HG02938 (cell line): ENCODE measurements at regions not wholly inside any gene's neighbourhood (a gene's known extent, or its start where the extent isn't known, plus 50 kb on each side); places are given as distances from the start of the nearest gene placed in this dataset.
"Not testable (repeated sequence)": the region's sequence is repeated elsewhere in the genome, so short reads cannot be mapped to it uniquely, and the experiment has no call there.

Source experiments
- ATAC-seq: cut with Tn5 transposase; IDR thresholded peaks from one replicate; pipeline ENCODE4 v1.9.1; 2021; ENCODE audit warnings: mild to moderate bottlenecking, moderate library complexity; ENCODE audit not compliant: unreplicated experiment

DNA sequence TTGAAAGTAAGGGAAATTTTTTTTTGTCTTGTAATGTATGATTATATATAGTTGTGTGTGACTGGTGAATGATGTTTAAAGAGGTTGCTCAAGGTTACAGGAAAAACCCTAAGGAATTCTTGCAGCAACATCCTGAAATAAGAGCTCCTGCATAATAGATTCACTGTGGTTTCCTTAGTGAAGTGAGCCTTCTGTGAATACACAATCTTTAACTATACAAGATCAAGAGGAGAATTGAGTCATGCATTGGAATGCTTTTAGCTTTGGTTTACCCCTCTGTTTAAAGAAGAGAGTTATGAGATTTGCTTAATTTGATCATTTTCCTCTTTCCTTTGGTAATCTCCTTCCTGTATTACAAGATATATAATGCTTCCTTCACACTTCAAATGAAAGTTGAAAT is 141.6 kb upstream of the EYA4 start:
- no peak for ATAC-seq

DNA sequence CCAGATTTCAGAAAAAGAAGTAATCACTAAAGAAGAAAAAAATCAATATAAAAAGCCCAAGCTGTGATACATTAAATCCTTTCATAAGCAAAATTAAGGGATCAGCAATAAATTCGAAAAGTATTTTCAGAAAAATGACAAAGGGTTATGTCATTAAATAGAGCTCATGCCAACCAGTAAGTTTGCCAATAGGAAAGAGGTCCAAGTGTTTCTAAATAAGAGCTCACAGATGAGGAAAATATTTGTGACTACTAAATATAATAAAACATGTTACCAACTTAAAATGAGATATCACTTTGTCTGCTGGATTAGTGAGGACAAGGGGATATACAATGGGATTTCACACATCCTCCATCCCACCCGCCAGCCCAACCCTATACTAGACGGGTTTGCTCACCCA is 140.3 kb upstream of the EYA4 start:
- no peak for ATAC-seq

DNA sequence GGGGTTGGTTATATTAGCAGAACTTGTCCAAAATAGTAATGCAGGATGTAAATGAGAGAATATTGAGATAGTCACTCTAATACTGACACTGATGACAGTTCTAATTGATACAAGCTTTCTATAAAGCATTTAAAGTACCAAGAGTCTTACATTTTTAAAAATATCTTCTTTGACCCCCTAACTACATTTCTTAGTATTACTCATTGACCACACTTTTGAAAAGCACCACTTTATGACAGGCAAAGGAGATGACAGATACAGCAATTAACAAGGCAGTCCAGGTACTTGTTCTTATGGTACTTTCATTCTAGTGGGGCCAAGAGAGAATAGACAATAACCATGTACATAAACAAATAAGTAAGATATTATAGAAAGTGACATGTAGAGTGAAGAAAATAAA is 139.4 kb upstream of the EYA4 start:
- no peak for ATAC-seq

DNA sequence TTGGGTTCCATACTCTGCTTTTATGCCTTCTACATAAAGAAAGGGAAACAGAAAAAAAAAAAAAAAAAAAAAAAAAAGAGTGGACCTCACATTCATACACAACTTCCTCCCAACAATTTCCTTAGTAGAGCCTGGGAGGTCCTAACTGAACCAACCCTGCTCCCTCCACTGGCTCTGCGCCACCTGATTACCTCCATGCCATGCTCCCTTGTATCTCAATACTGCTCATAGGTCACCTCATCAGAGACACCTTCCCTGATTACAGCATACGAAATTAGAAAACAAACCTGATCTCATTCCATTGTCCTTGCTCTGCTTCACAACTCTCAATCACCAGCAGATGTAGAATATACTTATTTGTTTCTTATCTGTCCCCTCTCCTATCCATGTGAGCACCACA is 134.2 kb upstream of the EYA4 start:
- no peak for ATAC-seq

DNA sequence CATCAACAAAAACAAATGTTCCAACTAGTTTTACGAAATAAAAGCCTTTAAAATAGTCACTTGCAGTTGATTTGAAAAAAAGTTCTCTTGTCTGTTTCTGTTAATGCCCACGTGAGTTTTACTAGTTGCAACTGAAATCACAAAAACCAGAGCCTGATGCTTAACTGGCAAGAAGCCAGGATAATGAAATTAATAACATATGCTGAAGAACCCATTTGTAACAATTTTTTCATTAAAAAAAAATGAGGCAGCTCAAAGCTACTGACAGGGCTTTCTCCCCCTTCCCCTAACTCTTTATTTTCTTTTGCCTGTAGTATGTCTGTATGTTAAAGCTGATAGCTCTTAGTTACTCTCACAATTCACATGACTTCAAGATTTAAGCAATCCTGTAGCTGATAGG is 132.7 kb upstream of the EYA4 start:
- no peak for ATAC-seq

DNA sequence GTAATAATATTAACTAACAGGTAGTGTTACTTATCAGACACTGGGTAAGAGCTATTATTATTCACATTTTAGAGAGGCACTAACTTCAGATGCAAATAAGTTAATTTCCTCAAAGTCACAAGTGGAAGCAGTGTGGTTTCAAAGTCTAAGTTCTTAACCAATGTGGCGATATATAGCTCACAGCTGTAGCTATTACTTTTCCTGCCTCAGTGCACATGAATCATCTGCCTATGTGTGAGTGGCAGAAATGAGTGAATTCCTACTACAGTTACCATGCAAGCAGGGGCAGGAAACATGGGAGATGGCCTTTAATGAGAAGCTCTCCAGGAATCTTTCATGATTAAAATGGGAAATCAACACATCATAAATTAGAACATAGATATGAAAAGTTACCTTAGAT is 126.2 kb upstream of the EYA4 start:
- ATAC-seq = no peak

DNA sequence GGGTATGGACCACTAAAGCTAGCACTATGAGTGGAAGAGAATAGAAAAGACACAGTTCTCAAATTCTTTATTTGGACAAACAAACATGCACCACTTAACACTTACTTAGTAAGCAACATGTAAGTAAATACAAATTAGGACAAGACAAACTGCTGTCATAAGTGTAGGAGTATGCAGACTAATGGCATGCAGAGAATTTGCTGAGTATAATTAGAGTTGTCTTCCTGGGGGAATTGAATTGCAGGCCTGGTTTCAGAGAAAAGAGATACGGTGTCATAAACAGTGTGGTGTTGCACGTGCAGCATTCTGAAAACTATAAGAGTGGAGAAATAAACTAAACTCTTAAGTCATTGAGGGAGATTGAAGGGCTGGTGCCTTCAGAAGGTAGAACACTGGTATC is 125.2 kb upstream of the EYA4 start:
- ATAC-seq = no peak

DNA sequence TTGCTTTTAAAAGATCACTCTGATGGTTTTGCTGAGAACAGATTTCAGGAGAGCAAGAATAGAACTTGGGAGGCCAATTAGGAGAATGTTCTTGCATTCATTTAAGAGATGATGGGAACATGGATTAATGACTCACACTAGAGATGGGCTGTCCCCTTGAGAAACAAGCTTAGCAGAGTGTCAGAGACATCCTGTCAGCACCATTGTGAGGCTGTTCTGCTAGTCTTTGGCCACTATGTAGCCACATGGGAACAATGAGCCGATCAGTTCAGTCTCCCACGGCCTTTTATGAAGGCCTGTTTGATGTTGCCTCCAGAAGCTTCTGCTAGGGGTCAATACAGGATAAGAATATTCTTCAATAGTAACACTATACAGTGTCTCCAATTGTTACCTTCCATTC is 113.0 kb upstream of the EYA4 start:
- ATAC-seq = no peak

DNA sequence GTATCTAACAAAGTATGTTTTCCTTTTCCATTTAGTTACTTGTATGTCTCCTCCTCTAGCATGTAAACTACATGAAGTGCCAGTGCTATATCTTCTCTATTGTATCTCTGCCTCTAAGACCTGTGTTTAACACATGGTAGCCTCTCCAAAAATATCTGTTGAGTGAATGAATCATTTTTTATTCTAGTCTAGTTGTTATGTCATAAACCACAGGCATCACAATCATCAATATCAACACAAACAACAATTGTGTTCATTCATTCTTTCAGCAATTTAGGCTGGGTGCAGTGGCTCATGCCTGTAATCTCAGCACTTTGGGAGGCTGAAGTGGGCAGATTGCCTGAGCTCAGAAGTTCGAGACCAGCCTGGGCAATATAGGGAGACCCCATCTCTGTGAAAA is 111.6 kb upstream of the EYA4 start:
- no peak for ATAC-seq

DNA sequence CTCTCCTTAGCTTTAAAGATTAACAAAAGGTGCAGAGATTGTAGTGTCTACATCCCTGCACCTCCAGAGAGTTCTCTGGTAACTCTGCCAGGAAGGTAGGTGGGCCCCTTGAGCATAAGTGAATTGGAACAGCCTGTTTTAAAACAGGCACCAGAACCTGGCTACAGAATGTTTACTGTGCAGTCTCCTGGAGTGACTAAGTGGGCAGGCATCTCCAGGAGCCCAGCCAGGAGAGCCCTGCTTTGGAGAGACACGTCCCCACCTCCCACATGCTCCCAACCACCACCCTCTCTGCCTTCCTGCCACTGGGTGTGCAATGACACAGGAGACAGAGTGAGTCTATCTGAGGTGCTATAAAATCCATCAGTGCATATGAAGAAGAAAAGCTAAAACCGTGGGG is 110.3 kb upstream of the EYA4 start:
- no peak for ATAC-seq

DNA sequence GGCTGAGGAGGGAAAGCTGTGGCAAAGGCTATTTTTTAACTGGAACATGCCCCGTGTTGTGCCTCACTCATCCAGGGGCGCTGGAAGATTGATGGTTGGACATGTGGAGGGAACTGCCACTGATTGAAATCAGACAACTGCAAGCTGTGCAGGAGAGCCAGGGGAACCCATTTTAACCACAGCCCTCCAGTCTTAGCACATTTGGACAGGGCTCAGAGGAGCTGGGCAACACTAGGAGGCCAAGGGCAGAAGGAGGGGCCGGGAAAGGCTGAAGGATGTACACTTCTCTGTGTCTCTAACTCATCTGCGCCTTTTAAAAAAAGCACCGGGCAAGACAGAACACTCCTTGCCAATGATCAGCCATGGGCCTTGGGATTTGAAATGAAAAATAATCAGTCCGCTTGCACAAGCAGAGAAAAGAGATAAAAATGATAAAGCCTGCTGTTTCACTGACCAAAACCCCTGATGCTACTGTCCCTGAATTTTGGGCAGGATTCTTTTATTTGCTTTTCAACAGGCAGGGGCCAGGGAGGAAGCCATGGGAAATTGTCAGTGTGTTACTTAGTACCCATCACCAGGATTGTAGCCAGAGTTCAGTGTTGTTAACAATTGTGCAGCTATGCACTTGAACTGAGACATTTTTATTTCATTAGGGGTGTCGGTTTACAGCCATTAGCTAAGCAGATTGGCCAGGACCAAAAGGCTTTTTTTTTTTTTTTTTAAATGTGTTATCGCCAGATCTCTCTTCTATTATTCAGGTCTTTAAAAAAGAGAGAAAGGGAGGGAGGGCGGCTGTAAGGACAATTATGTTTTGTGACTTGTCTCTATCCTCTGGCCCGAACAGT is 109.3 kb upstream of the EYA4 start:
- no peak for ATAC-seq

DNA sequence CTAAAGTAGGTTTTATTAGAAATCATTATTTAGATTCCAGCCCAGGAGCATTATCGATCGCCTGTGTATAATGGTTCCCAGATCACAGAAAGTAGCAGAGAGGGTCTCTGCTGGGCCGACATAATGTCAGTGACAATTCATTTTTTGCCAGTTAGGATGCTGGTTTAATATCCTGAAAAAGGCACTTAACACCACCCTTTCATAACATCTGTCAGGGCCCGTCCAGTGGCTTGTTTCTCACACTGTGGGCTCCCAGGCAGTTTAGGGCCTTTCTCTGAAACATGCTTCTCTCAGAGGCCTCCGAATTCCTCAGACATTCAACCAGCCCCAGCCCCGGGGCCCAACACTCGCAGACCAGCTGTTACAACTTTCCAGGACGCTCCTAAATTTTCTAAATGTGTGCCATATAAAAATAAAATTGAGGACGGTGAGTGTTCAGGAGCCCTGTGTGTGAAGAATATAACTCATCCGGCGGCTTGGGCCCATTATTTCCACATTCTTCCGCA is 108.6 kb upstream of the EYA4 start:
- ATAC-seq = no peak

DNA sequence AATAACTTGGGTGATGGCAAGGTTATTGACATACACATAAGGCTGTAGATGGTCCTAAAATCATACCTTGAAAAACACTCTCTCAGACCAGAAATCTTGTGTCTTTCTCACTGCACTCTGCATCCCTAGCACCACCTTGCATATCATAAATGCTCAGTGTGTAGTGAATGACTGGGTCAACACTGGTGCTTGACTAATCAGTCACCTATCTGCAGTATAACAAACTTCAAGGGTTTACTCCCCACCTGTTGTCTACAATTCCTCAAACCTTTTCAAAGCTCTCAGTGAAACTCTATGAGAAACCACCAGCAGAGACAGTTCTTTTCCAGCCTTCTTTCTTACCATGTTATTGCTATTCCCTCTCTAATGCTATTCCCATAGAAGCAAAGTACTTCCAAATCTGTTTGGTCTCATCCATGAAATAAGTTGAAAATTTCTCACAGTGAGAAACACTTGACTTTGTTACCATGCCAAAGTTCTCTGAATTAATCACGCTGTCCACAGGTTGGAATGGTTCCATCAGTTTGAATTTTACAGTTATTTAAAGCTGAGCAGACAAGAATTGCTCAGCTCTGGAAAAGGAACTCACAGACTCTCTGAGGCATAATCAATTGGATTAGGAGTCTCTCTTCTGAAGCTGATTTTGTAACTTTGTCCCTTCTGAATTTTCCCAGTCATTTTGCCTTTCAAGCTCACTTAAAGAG is 104.8 kb upstream of the EYA4 start:
- no peak for ATAC-seq

DNA sequence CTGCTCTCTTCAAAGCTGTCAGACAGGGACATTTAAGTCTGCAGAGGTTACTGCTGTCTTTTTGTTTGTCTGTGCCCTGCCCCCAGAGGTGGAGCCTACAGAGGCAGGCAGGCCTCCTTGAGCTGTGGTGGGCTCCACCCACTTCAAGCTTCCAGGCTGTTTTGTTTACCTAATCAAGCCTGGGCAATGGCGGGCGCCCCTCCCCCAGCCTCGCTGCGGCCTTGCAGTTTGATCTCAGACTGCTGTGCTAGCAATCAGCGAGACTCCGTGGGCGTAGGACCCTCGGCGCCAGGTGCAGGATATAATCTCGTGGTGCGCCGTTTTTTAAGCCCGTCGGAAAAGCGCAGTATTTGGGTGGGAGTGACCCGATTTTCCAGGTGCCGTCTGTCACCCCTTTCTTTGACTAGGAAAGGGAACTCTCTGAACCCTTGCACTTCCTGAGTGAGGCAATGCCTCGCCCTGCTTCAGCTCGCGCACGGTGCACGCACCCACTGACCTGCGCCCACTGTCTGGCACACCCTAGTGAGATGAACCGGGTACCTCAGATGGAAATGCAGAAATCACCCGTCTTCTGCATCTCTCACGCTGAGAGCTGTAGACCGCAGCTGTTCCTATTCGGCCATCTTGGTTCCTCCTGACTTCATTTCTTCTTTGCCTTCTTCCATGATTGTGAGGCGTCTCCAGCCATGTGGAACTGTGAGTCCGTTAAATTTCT is 93.5 kb upstream of the EYA4 start:
- ATAC-seq = not testable (repeated sequence)

DNA sequence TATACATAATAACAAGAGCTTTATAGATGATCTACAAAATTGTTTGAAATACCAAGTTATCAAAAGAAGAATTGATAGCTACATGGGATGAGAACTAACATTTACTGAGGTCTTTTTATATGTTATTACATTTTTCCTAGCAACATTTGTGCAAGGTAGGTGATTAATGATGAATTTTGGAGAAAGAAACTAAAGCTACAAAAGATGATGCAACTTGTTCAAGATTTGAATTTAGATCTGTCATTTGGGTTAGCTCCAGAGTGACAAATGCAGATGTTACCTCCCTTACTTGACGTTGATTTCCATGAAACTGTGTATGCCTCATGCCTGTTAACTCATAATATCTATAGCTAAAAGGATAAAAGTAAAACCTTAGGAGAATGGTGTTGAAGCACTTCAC is 84.5 kb upstream of the EYA4 start:
- ATAC-seq = no peak

DNA sequence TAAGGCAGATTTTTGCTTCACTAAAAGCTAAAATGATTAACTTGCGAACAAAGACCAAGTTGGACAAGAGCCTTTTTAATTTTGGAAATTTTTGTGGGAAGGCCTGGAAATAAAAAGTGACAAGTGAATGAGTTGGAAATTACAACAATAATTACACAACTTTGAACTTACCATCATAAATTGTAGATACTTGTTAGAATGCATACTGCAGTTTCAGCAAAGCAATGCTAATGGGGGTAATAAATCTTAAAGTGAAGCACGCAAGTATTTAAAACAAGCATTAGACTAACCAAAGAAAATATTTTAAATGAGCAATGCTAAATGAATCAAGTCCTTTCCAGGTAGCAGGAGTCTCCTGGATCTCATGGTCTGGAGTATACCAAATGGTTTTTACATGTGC is 83.2 kb upstream of the EYA4 start:
- ATAC-seq = no peak

DNA sequence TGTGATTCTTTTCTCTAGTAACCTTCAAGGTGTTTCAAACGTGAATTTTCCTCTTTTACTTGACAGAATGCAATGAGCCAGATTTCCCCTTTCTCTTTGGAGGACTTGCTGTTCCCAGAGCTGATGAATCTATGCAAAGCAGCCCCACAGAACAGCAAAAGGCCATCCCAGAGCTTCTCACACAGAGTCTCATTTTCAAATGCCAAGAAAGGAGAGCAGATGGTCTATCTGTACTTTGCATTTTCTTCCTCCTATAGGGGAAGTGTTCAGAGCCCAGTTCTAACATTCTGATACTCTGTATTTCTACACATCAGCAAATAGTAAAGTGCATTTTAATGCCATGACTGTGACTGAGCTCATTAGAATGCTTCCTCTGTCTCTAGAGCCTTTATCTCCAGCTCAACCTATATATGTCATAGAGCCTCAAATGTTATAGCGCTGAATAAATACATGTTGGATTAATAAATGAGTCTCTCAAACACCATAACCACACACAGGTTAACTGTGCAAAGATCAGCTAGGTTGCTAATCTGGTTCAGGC is 81.8 kb upstream of the EYA4 start:
- no peak for ATAC-seq

DNA sequence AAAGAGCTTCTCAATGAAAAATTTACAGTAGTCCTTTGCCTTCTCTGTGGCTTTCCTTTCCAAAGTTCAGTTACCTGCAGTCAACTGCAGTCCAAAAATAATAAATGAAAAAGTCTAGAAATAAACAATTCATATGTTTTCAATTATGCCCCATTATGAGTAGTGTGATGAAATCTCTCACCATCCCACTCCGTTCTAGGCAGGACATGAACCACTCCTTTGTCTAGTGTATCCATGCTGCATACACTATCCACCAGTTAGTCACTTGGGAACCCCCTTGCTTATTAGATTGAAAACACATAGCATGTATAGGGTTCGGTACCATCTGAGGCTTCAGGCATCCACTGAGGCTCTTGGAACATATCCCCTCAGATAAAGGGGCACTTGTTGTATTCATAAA is 80.6 kb upstream of the EYA4 start:
- no peak for ATAC-seq

DNA sequence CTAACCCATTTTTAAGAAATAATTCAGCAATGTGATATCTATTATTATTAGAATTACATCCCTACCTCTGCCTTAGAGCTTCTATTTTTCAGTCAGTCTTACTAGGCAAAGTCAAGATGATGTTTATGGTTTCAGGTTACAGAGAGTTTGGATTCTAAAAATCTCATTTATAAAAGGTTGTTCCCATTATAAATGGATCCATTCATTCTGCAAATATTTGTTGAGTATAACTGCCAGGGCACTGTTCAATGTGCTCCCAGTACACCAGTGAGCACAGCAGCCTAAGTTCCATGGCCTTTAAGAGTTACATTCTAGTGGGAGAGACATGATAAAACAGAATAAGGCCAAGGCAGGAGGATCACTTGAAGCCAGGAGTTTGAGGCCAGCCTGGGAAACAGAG is 75.9 kb upstream of the EYA4 start:
- no peak for ATAC-seq

DNA sequence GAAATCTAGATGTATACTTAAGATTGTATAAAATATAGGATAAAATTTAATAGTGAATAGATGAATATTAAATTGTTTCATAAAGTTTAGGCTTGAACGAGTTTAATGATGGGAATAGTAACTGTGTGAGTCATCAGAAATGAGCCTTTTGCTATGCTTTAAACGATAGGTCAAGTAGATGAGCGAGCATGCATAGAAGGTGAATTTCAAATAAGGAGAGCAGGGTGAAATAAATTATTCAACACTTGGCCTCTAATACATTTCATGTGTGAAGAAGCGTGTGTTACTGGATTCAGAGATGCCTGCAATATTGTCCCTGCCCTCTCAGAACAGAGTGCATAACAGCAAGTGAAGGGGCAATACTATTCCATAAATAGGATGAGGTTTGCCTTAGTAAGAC is 74.4 kb upstream of the EYA4 start:
- no peak for ATAC-seq

DNA sequence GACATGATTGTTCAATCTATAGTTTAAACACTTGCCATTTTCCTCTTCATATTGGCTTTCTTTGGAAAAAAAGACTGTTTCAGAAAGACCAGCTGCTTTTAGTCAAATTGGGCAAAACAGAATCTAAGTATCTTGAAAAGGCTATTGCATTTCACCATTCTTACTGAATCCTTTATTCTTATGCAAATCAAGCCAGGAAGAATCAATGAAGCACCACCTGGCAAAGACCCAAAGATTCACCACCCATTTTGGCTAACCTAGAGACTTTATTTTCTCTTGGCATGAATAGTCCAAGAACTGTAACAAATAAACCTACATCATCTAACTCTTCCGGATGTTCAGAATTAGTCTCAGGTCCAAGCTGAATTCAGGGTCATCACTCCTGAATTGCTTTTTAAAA is 71.3 kb upstream of the EYA4 start:
- ATAC-seq = no peak

DNA sequence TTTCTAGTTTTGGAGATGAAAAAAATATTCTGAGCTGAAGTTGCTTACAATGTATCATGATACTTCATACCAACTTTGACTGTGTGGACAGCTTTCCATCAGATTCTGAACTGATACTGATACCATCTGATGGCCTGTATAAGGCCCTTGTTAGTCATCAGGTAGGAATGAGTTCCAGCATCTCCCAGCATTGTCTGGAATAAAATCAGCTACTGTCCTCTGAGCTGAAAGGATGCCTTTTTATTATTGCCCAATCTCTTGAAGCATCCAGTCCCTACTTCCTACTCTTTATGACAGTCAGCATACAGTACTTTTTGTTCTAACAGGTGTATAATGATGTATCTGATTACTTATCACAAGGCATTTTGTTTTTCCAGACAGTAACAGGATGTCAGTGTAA is 70.6 kb upstream of the EYA4 start:
- ATAC-seq = no peak
